ENCODE measurements at regions not wholly inside any gene's neighbourhood (a gene's known extent, or its start where the extent isn't known, plus 50 kb on each side); places are given as distances from the start of the nearest gene placed in this dataset.

- H3K9me3 Mint-ChIP-seq, result no peaks in the 10 kb centered on the region
- no peaks in the 10 kb centered on the region for H3K27me3 Mint-ChIP-seq
- intact Hi-C loops (cut with micrococcal nuclease), result no loop called here
- no peak overlapping the region for H3K4me3 Mint-ChIP-seq
- ChIA-PET CTCF (no interaction called here), POLR2A (no interaction called here)
- TF ChIP-seq CTCF (IDR thresholded peaks at IDR 0.05), result no peak
- H3K4me1 Mint-ChIP-seq, result peaks cover 58% of the 10 kb centered on the region
- DNase-seq (no peak), ATAC-seq (ENCODE audit: low read depth) (no peak)
- H3K36me3 Mint-ChIP-seq (ENCODE audit: low read depth), result peaks cover 28% of the 10 kb centered on the region
- no peak overlapping the region for H3K27ac Mint-ChIP-seq
Measured at GRCh38 chr3:72378287-72378686, 470.0 kb downstream of the SHQ1 start.

- Mint-ChIP-seq H3K4me3 (no peak overlapping the region), H3K36me3 (ENCODE audit: low read depth) (peaks cover 28% of the 10 kb centered on the region), H3K9me3 (no peaks in the 10 kb centered on the region), H3K27me3 (no peaks in the 10 kb centered on the region), H3K27ac (no peak overlapping the region), H3K4me1 (peaks cover 49% of the 10 kb centered on the region)
- TF ChIP-seq CTCF (IDR thresholded peaks at IDR 0.05), result no peak
- ChIA-PET CTCF (no interaction called here), POLR2A (no interaction called here)
- DNase-seq, result no peak
- intact Hi-C loops (cut with micrococcal nuclease), result no loop called here
- ATAC-seq (ENCODE audit: low read depth), result no peak
Measured at GRCh38 chr3:72376956-72377710, 471.1 kb downstream of the SHQ1 start.

- H3K4me3 Mint-ChIP-seq, result no peak overlapping the region
- no peaks in the 10 kb centered on the region for H3K9me3 Mint-ChIP-seq
- DNase-seq (no peak), ATAC-seq (ENCODE audit: low read depth) (peak; percentile 45)
- no peak for TF ChIP-seq CTCF (IDR thresholded peaks at IDR 0.05)
- ChIA-PET CTCF (interaction anchor here (0.8 to 1.0 kb wide), 2 partner anchors 26 to 500 kb away, joined by 3 read pairs; no protein-coding TSS in a partner anchor), POLR2A (interaction anchor here (0.8 kb wide), 1 partner anchor 271 kb away, joined by 3 read pairs; no protein-coding TSS in a partner anchor)
- intact Hi-C loops (cut with micrococcal nuclease), result no loop called here
- no peak overlapping the region for H3K27ac Mint-ChIP-seq
- no peaks in the 10 kb centered on the region for H3K27me3 Mint-ChIP-seq
- H3K4me1 Mint-ChIP-seq, result peaks cover 32% of the 10 kb centered on the region
- peaks cover 28% of the 10 kb centered on the region for H3K36me3 Mint-ChIP-seq (ENCODE audit: low read depth)
Measured at GRCh38 chr3:72375237-72376076, 472.8 kb downstream of the SHQ1 start.

- POLR2A ChIA-PET, result no interaction called here
- Mint-ChIP-seq H3K9me3 (no peaks in the 10 kb centered on the region), H3K36me3 (ENCODE audit: low read depth) (peaks cover 11% of the 10 kb centered on the region), H3K4me3 (no peak overlapping the region), H3K27ac (no peak overlapping the region), H3K27me3 (no peaks in the 10 kb centered on the region), H3K4me1 (peaks cover 21% of the 10 kb centered on the region)
- DNase-seq (no peak), ATAC-seq (ENCODE audit: low read depth) (no peak)
- CTCF ChIA-PET, result no interaction called here
- intact Hi-C loops (cut with micrococcal nuclease), result no loop called here
- no peak for TF ChIP-seq CTCF (IDR thresholded peaks at IDR 0.05)
Measured at GRCh38 chr3:72373139-72373538, 475.1 kb downstream of the SHQ1 start.

GRCh38 chr3:72372161-72372560, 476.1 kb downstream of the SHQ1 start:
- Mint-ChIP-seq H3K36me3 (ENCODE audit: low read depth) (peaks cover 6% of the 10 kb centered on the region), H3K9me3 (no peaks in the 10 kb centered on the region), H3K27ac (no peak overlapping the region), H3K4me1 (peaks cover 20% of the 10 kb centered on the region), H3K4me3 (no peak overlapping the region), H3K27me3 (no peaks in the 10 kb centered on the region)
- ChIA-PET POLR2A (no interaction called here), CTCF (no interaction called here)
- TF ChIP-seq CTCF (IDR thresholded peaks at IDR 0.05), result no peak
- DNase-seq (no peak), ATAC-seq (ENCODE audit: low read depth) (no peak)
- intact Hi-C loops (cut with micrococcal nuclease), result no loop called here
